Anterior cingulate cortex (tissue), 58 donors: ENCODE measurements at regions not wholly inside any gene's neighbourhood (a gene's known extent, or its start where the extent isn't known, plus 50 kb on each side); places are given as distances from the start of the nearest gene placed in this dataset.
"Not testable (repeated sequence)": the region's sequence is repeated elsewhere in the genome, so short reads cannot be mapped to it uniquely, and the experiment has no call there.

Experiments used
- DNase-seq, 58 donors: peaks; one replicate each; lab custom pipeline; 2025; lab: John Stamatoyannopoulos, UW

GRCh38 chr6:2351090-2351489 is 105.7 kb upstream of the GMDS start:
- no peak for DNase-seq

GRCh38 chr6:2346078-2346477 is 100.7 kb upstream of the GMDS start:
- DNase-seq, result no peak

- DNase-seq, result no peak
These were observed 99.0 kb upstream of the GMDS start for GRCh38 chr6:2344319-2344905.

- DNase-seq, result no peak
These were observed 82.2 kb upstream of the GMDS start for GRCh38 chr6:2327591-2327990.

GRCh38 chr6:2324166-2324953 is 79.0 kb upstream of the GMDS start:
- DNase-seq, result no peak

GRCh38 chr6:2317498-2317897 is 72.1 kb upstream of the GMDS start:
- not testable (repeated sequence) for DNase-seq

- DNase-seq, result peak in 2 of 58 donors; percentile 0
These were observed 69.2 kb upstream of the GMDS start for GRCh38 chr6:2314641-2315040.

GRCh38 chr6:2310042-2310441 is 64.6 kb upstream of the GMDS start:
- no peak for DNase-seq

- DNase-seq, result no peak
These were observed 63.7 kb upstream of the GMDS start for GRCh38 chr6:2309122-2309521.

GRCh38 chr6:2307799-2308198 is 62.4 kb upstream of the GMDS start:
- DNase-seq, result no peak

- no peak for DNase-seq
These were observed 60.5 kb upstream of the GMDS start for GRCh38 chr6:2305951-2306350.

GRCh38 chr6:2302482-2302881 is 57.1 kb upstream of the GMDS start:
- not testable (repeated sequence) for DNase-seq

- no peak for DNase-seq
These were observed 51.4 kb upstream of the GMDS start for GRCh38 chr6:2296781-2297180.
